NB4 (cell line): ENCODE measurements at regions not wholly inside any gene's neighbourhood (a gene's known extent, or its start where the extent isn't known, plus 50 kb on each side); places are given as distances from the start of the nearest gene placed in this dataset.

Experiments
- DNase-seq: peaks from one replicate; pipeline ENCODE4 v3.0.0; 2010; ENCODE audit warnings: low read depth
- H3K4me3 ChIP-seq: one replicate; pipeline ENCODE4 v1.5.1; 2011; ENCODE audit warnings: mild to moderate bottlenecking, low read depth, low read length, moderate library complexity
- CTCF ChIP-seq: IDR thresholded peaks from one replicate; pipeline ENCODE4 v1.5.1; 2012; ENCODE audit warnings: low read depth, low read length
- MAX ChIP-seq: IDR thresholded peaks from 2 replicates; pipeline ENCODE4 v1.6.1; 2011; ENCODE audit warnings: low read depth, low read length
- MYC ChIP-seq: IDR thresholded peaks from 2 replicates; pipeline ENCODE4 v1.6.1; 2011; ENCODE audit warnings: low read depth, low read length
- POLR2A ChIP-seq: IDR thresholded peaks from 2 replicates; pipeline ENCODE4 v1.6.1; 2011; ENCODE audit warnings: mild to moderate bottlenecking; ENCODE audit not compliant: insufficient read length; ENCODE audit errors: extremely low read depth

- peak; percentile 15; the same call in 1 of the 2 replicates for TF ChIP-seq MYC
- TF ChIP-seq MAX, result no peak
- peak; percentile 97 for TF ChIP-seq CTCF
- no peak for TF ChIP-seq POLR2A
- peak overlapping the region; percentile 63 for H3K4me3 ChIP-seq
- DNase-seq, result peak; percentile 75
Measured at GRCh38 chr15:97234851-97235610, 725.5 kb upstream of the ARRDC4 start.

- TF ChIP-seq POLR2A, result no peak
- TF ChIP-seq MYC, result 0 out of 2 replicates have a peak, but pooled peaks have one; percentile 5
- no peak for TF ChIP-seq MAX
- peak overlapping the region; percentile 63 for H3K4me3 ChIP-seq
- DNase-seq, result peak; percentile 65
Measured at GRCh38 chr15:97235611-97235985, 724.9 kb upstream of the ARRDC4 start.

- peak overlapping the region; percentile 63 for H3K4me3 ChIP-seq
- TF ChIP-seq POLR2A, result no peak
- no peak for TF ChIP-seq MYC
- TF ChIP-seq CTCF, result no peak
- TF ChIP-seq MAX, result no peak; the same call in 1 of the 2 replicates
- peak; percentile 12 for DNase-seq
Measured at GRCh38 chr15:97236140-97236539, 724.4 kb upstream of the ARRDC4 start.

- TF ChIP-seq MAX (no peak), POLR2A (no peak), CTCF (no peak), MYC (no peak)
- DNase-seq, result no peak
- no peak overlapping the region for H3K4me3 ChIP-seq
Measured at GRCh38 chr15:97237160-97237559, 723.3 kb upstream of the ARRDC4 start.

GRCh38 chr15:97248376-97248775 is 712.1 kb upstream of the ARRDC4 start:
- no peak for DNase-seq
- no peak overlapping the region for H3K4me3 ChIP-seq
- TF ChIP-seq POLR2A (no peak), MAX (no peak), MYC (no peak), CTCF (no peak)

- DNase-seq, result no peak
- TF ChIP-seq MYC (no peak), POLR2A (no peak), MAX (no peak), CTCF (no peak)
- no peak overlapping the region for H3K4me3 ChIP-seq
Measured at GRCh38 chr15:97259943-97260342, 700.6 kb upstream of the ARRDC4 start.
